Neural cell (in vitro differentiated cells): ENCODE measurements at regions not wholly inside any gene's neighbourhood (a gene's known extent, or its start where the extent isn't known, plus 50 kb on each side); places are given as distances from the start of the nearest gene placed in this dataset.

Source experiments
- CTCF ChIP-seq: fragments of 450-650 bp; IDR thresholded peaks from 2 replicates; pipeline ENCODE4 v1.5.1; 2014; ENCODE audit warnings: antibody characterized with exemption, mild to moderate bottlenecking, moderate library complexity; ENCODE audit not compliant: poor library complexity, severe bottlenecking
- EZH2 ChIP-seq: fragments of 200-600, 300-800 bp; shearing (Covaris generic), sonication (generic); IDR thresholded peaks from 2 replicates; pipeline ENCODE4 v1.6.1; 2014; ENCODE audit warnings: antibody characterized with exemption, low read length, borderline replicate concordance, mild to moderate bottlenecking; ENCODE audit not compliant: insufficient read depth, poor library complexity, severe bottlenecking
- POLR2AphosphoS5 ChIP-seq: IDR thresholded peaks from 2 replicates; pipeline ENCODE4 v1.6.1; 2012
- REST ChIP-seq: IDR thresholded peaks from 2 replicates; pipeline ENCODE4 v1.6.1; 2012; ENCODE audit warnings: borderline replicate concordance

- TF ChIP-seq EZH2: no peak
- no peak for TF ChIP-seq CTCF
- TF ChIP-seq REST: no peak
- TF ChIP-seq POLR2AphosphoS5: no peak
These were observed 147.7 kb upstream of the IVNS1ABP start for GRCh38 chr1:185464777-185465176.
